Testis (tissue), 2 donors: ENCODE measurements at regions not wholly inside any gene's neighbourhood (a gene's known extent, or its start where the extent isn't known, plus 50 kb on each side); places are given as distances from the start of the nearest gene placed in this dataset.

Experiments
- POLR2A ChIP-seq: fragments of 450-650 bp; IDR thresholded peaks from one replicate; pipeline ENCODE4 v1.6.1; 2017; ENCODE audit warnings: antibody characterized with exemption, mild to moderate bottlenecking, moderate library complexity
- TF ChIP-seq, protein P1 (sequence below), 3 experiments: fragments of 450-650 bp in 2 of 3; fragments of 200-600 bp in 1 of 3; sonication (generic) in 1 of 3; IDR thresholded peaks; one replicate each; pipeline ENCODE4 v1.5.1; 2016 to 2019; ENCODE audit warnings: antibody characterized with exemption in 3 of 3, mild to moderate bottlenecking in 2 of 3, moderate library complexity in 1 of 3

DNA sequence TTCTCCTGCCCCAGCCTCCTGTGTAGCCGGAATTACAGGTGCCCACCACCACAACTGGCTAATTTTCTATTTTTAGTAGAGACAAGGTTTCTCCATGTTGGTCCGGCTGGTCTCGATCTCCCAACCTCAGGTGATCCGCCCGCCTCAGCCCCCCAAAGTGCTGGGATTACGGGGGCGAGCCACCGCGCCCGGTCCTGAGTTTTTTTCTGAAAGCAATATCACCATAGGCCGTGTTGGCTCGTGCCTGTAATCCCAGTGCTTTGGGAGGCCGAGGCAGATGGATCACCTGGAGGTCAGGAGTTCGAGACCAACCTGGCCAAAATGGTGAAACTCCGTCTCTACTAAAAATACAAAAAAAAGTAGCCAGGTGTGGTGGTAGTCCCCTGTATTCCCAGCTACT, 136.3 kb upstream of the TECRL start:
- TF ChIP-seq, protein P1, sequence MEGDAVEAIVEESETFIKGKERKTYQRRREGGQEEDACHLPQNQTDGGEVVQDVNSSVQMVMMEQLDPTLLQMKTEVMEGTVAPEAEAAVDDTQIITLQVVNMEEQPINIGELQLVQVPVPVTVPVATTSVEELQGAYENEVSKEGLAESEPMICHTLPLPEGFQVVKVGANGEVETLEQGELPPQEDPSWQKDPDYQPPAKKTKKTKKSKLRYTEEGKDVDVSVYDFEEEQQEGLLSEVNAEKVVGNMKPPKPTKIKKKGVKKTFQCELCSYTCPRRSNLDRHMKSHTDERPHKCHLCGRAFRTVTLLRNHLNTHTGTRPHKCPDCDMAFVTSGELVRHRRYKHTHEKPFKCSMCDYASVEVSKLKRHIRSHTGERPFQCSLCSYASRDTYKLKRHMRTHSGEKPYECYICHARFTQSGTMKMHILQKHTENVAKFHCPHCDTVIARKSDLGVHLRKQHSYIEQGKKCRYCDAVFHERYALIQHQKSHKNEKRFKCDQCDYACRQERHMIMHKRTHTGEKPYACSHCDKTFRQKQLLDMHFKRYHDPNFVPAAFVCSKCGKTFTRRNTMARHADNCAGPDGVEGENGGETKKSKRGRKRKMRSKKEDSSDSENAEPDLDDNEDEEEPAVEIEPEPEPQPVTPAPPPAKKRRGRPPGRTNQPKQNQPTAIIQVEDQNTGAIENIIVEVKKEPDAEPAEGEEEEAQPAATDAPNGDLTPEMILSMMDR (IDR thresholded peaks at IDR 0.05), result no peak
- TF ChIP-seq POLR2A, result no peak
